Uterus (tissue), 2 donors: ENCODE measurements at regions not wholly inside any gene's neighbourhood (a gene's known extent, or its start where the extent isn't known, plus 50 kb on each side); places are given as distances from the start of the nearest gene placed in this dataset.

ENCODE experiments used
- POLR2A ChIP-seq, 2 donors: fragments of 450-650 bp; IDR thresholded peaks; one replicate each; pipeline ENCODE4 v1.6.1; 2016; ENCODE audit warnings: antibody characterized with exemption in 2 of 2, mild to moderate bottlenecking in 1 of 2, moderate library complexity in 1 of 2
- TF ChIP-seq, protein P1 (sequence below), 4 experiments: fragments of 200-600 bp in 2 of 4; fragments of 450-650 bp in 2 of 4; sonication (generic) in 2 of 4; IDR thresholded peaks; one replicate each; pipeline ENCODE4 v1.5.1; 2016 to 2019; ENCODE audit warnings: antibody characterized with exemption in 4 of 4, mild to moderate bottlenecking in 2 of 4, moderate library complexity in 1 of 4

DNA sequence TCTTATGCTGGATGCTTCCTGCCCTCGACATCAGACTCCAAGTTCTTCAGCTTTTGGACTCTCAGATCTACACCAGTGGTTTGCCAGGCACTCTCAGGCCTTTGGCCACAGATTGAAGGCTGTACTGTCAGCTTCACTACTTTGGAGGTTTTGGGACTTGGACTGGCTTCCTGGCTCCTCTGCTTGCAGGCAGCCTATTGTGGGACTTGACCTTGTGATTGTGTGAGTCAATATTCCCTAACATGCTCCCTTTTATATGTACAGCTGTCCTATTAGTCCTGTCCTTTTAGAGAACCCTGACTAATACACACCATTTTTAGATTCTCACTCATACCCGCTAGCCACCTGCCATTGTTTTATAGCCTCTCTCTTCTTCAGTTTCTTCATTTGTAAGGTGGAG is 382.1 kb upstream of the TSHZ2 start:
- TF ChIP-seq, protein P1, sequence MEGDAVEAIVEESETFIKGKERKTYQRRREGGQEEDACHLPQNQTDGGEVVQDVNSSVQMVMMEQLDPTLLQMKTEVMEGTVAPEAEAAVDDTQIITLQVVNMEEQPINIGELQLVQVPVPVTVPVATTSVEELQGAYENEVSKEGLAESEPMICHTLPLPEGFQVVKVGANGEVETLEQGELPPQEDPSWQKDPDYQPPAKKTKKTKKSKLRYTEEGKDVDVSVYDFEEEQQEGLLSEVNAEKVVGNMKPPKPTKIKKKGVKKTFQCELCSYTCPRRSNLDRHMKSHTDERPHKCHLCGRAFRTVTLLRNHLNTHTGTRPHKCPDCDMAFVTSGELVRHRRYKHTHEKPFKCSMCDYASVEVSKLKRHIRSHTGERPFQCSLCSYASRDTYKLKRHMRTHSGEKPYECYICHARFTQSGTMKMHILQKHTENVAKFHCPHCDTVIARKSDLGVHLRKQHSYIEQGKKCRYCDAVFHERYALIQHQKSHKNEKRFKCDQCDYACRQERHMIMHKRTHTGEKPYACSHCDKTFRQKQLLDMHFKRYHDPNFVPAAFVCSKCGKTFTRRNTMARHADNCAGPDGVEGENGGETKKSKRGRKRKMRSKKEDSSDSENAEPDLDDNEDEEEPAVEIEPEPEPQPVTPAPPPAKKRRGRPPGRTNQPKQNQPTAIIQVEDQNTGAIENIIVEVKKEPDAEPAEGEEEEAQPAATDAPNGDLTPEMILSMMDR (IDR thresholded peaks at IDR 0.05), result no peak
- TF ChIP-seq POLR2A (IDR thresholded peaks at IDR 0.05), result no peak
